WERI-Rb-1 (cell line): ENCODE measurements at regions not wholly inside any gene's neighbourhood (a gene's known extent, or its start where the extent isn't known, plus 50 kb on each side); places are given as distances from the start of the nearest gene placed in this dataset.
A peak's percentile ranks its signal among the peaks of the same experiment; 100 is the strongest.

Source experiments
- DNase-seq: peaks from one replicate; pipeline ENCODE4 v3.0.0-alpha.2; 2020
- H3K27ac ChIP-seq: fragments of 250-450 bp; sonication (Bioruptor Pico); 2 replicates; pipeline ENCODE4 v1.5.1; 2020; ENCODE audit warnings: mild to moderate bottlenecking, moderate library complexity
- H3K27me3 ChIP-seq: fragments of 250-450 bp; sonication (Bioruptor Pico); 2 replicates; pipeline ENCODE4 v1.5.1; 2021; ENCODE audit warnings: mild to moderate bottlenecking, low read depth, moderate library complexity; ENCODE audit not compliant: insufficient read depth, severe bottlenecking
- H3K36me3 ChIP-seq: fragments of 250-450 bp; sonication (Bioruptor Pico); 2 replicates; pipeline ENCODE4 v1.5.1; 2020; ENCODE audit warnings: mild to moderate bottlenecking, moderate library complexity
- H3K4me3 ChIP-seq: 2 replicates; pipeline ENCODE4 v1.5.1; 2011; ENCODE audit warnings: low read depth, mild to moderate bottlenecking, control low read depth, low read length
- H3K9me3 ChIP-seq: fragments of 250-450 bp; sonication (Bioruptor Pico); 2 replicates; pipeline ENCODE4 v1.5.1; 2021; ENCODE audit warnings: mild to moderate bottlenecking, moderate library complexity; ENCODE audit not compliant: severe bottlenecking
- TF ChIP-seq, protein P1 (sequence below): IDR thresholded peaks from 2 replicates; pipeline ENCODE4 v1.5.1; 2011; ENCODE audit warnings: low read depth, mild to moderate bottlenecking, control low read depth, inconsistent platforms, low read length

GRCh38 chr22:49088801-49089791, 738.6 kb downstream of the BRD1 start:
- no peaks in the 10 kb centered on the region for H3K36me3 ChIP-seq
- TF ChIP-seq, protein P1, sequence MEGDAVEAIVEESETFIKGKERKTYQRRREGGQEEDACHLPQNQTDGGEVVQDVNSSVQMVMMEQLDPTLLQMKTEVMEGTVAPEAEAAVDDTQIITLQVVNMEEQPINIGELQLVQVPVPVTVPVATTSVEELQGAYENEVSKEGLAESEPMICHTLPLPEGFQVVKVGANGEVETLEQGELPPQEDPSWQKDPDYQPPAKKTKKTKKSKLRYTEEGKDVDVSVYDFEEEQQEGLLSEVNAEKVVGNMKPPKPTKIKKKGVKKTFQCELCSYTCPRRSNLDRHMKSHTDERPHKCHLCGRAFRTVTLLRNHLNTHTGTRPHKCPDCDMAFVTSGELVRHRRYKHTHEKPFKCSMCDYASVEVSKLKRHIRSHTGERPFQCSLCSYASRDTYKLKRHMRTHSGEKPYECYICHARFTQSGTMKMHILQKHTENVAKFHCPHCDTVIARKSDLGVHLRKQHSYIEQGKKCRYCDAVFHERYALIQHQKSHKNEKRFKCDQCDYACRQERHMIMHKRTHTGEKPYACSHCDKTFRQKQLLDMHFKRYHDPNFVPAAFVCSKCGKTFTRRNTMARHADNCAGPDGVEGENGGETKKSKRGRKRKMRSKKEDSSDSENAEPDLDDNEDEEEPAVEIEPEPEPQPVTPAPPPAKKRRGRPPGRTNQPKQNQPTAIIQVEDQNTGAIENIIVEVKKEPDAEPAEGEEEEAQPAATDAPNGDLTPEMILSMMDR = no peak
- H3K27ac ChIP-seq = no peak overlapping the region
- no peaks in the 10 kb centered on the region for H3K27me3 ChIP-seq
- H3K9me3 ChIP-seq = no peaks in the 10 kb centered on the region
- no peak overlapping the region for H3K4me3 ChIP-seq
- no peak for DNase-seq

GRCh38 chr22:49087716-49088601, 739.7 kb downstream of the BRD1 start:
- Histone ChIP-seq H3K36me3 (no peaks in the 10 kb centered on the region), H3K4me3 (no peak overlapping the region), H3K27ac (no peak overlapping the region), H3K27me3 (no peaks in the 10 kb centered on the region), H3K9me3 (no peaks in the 10 kb centered on the region)
- TF ChIP-seq, protein P1 = no peak
- no peak for DNase-seq

GRCh38 chr22:49087198-49087597, 740.5 kb downstream of the BRD1 start:
- Histone ChIP-seq H3K4me3 (no peak overlapping the region), H3K27ac (no peak overlapping the region), H3K27me3 (no peaks in the 10 kb centered on the region), H3K9me3 (no peaks in the 10 kb centered on the region), H3K36me3 (no peaks in the 10 kb centered on the region)
- DNase-seq = peak; percentile 26
- TF ChIP-seq, protein P1 = no peak

DNA sequence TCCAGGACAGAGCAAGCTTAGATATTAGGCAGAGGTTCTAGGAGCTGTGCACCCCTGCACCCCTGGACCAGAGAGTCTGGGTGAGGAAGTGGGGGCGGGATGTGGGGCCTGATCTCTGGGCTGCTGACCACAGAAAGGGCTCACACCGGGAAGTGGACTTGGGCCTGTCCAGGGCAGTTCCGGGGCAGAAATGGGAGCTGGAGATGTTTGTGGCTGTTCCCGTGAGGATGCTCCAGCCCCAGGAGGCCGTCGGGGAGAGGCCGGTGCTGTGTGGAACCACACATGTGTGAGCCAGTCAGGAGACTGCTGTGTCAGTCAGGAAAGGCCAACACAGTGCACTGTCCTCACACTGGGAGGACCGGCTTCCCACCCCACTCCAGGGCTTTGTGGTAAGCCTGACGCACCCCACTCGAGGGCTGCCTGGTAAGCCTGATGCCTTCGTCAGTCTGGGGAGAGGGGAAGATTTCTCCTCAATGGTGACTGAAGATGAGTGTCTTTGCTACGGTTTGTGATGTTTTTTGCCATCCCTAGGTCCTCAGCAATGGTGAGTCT, 741.0 kb downstream of the BRD1 start:
- Histone ChIP-seq H3K36me3 (no peaks in the 10 kb centered on the region), H3K27ac (no peak overlapping the region), H3K27me3 (no peaks in the 10 kb centered on the region), H3K9me3 (no peaks in the 10 kb centered on the region), H3K4me3 (no peak overlapping the region)
- DNase-seq = no peak
- TF ChIP-seq, protein P1 = no peak

DNA sequence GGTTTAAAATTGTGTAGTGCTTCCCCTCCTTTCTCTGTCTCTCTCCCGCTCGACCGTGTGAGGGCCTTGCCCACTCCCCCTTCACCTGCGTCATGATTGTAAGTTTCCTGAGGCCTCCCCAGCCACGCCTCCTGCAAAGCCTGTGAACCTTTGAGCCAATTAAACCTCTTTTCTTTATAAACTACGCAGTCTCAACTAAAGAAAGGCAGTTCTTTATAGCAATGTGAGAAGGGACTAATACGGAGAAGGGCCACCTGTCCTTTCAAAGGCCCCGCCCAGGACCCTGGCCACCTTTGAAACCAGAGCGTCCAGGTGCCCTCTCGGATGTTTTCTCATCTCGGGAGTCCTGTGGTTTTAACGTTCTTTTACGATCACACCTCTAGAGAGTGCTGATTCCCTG, 741.5 kb downstream of the BRD1 start:
- no peak for DNase-seq
- H3K36me3 ChIP-seq = no peaks in the 10 kb centered on the region
- H3K4me3 ChIP-seq = no peak overlapping the region
- H3K27ac ChIP-seq = no peak overlapping the region
- H3K9me3 ChIP-seq = no peaks in the 10 kb centered on the region
- no peaks in the 10 kb centered on the region for H3K27me3 ChIP-seq
- TF ChIP-seq, protein P1 = no peak
